ENCODE measurements at regions not wholly inside any gene's neighbourhood (a gene's known extent, or its start where the extent isn't known, plus 50 kb on each side); places are given as distances from the start of the nearest gene placed in this dataset.

GRCh38 chr19:28949027-28949426, 263.9 kb downstream of the UQCRFS1 start:
- H3K4me3 ChIP-seq (ENCODE audit: severe bottlenecking), result no peak overlapping the region

DNA sequence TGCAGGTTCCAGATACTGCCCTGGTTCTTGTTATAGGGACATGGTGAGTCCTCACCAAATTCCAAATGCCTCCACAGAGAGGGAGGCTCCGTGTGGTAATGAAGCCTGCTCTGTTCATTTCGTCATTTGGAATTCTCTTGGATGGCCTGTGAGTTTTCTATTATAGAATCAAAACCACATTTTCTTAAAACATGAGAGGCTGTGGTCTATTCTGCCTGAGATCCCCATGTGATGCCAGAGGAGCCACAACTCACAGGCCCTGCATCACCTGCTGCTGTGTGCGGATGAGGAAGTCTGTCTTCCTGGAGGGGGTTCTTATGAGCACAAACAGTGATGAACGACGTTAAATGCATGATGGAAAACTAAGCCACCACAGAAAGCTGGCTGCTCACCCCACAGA, 264.4 kb downstream of the UQCRFS1 start:
- Histone ChIP-seq H3K4me1 (ENCODE audit: insufficient read depth, poor library complexity, severe bottlenecking) (no peaks in the 10 kb centered on the region), H3K4me3 (ENCODE audit: severe bottlenecking) (no peak overlapping the region), H3K9me3 (ENCODE audit: severe bottlenecking) (no peaks in the 10 kb centered on the region), H3K36me3 (ENCODE audit: low read depth) (no peaks in the 10 kb centered on the region), H3K27ac (ENCODE audit: poor library complexity, severe bottlenecking) (no peak overlapping the region), H3K27me3 (ENCODE audit: insufficient read depth, poor library complexity, severe bottlenecking) (no peaks in the 10 kb centered on the region)
- DNase-seq (ENCODE audit: low spot score) (no peak), ATAC-seq (ENCODE audit: low read depth) (no peak)
- no peak for TF ChIP-seq CTCF (IDR thresholded peaks at IDR 0.05; ENCODE audit: poor library complexity, severe bottlenecking)

More at GRCh38 chr19:28949027-28949426, 263.9 kb downstream of the UQCRFS1 start:
- DNase-seq (ENCODE audit: low spot score), result no peak
- H3K9me3 ChIP-seq (ENCODE audit: severe bottlenecking), result no peaks in the 10 kb centered on the region
- H3K27me3 ChIP-seq (ENCODE audit: insufficient read depth, poor library complexity, severe bottlenecking), result no peaks in the 10 kb centered on the region
- no peak for ATAC-seq (ENCODE audit: low read depth)
- no peak overlapping the region for H3K27ac ChIP-seq (ENCODE audit: poor library complexity, severe bottlenecking)
- no peaks in the 10 kb centered on the region for H3K4me1 ChIP-seq (ENCODE audit: insufficient read depth, poor library complexity, severe bottlenecking)
- TF ChIP-seq CTCF (IDR thresholded peaks at IDR 0.05; ENCODE audit: poor library complexity, severe bottlenecking), result no peak
- H3K36me3 ChIP-seq (ENCODE audit: low read depth), result no peaks in the 10 kb centered on the region

GRCh38 chr19:28948026-28948425, 264.9 kb downstream of the UQCRFS1 start:
- ATAC-seq (ENCODE audit: low read depth) (no peak), DNase-seq (ENCODE audit: low spot score) (no peak)
- Histone ChIP-seq H3K4me1 (ENCODE audit: insufficient read depth, poor library complexity, severe bottlenecking) (no peaks in the 10 kb centered on the region), H3K36me3 (ENCODE audit: low read depth) (no peaks in the 10 kb centered on the region), H3K27ac (ENCODE audit: poor library complexity, severe bottlenecking) (no peak overlapping the region), H3K4me3 (ENCODE audit: severe bottlenecking) (no peak overlapping the region), H3K27me3 (ENCODE audit: insufficient read depth, poor library complexity, severe bottlenecking) (no peaks in the 10 kb centered on the region), H3K9me3 (ENCODE audit: severe bottlenecking) (no peaks in the 10 kb centered on the region)
- TF ChIP-seq CTCF (IDR thresholded peaks at IDR 0.05; ENCODE audit: poor library complexity, severe bottlenecking), result no peak

DNA sequence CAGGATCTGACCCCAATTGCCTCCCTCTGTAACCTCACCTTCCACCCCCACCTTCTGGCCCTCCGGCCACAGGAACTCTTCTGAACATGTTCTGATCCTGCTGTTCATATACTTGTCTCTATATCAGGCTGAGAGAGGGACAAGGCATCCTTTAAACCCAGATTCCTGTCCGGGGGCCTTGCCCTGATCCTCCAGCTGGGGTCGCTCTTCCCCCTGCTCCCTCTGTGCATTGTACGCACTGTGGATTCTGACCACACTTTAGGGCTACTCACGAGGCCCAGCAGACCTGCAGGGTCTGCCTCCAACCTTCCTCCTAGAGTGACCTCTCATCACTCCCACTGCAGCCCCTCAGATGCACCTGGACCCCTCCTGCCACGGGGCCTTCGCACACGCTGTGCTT, 269.3 kb downstream of the UQCRFS1 start:
- no peaks in the 10 kb centered on the region for H3K4me1 ChIP-seq (ENCODE audit: insufficient read depth, poor library complexity, severe bottlenecking)
- H3K27ac ChIP-seq (ENCODE audit: poor library complexity, severe bottlenecking), result no peak overlapping the region
- ATAC-seq (ENCODE audit: low read depth), result no peak
- no peak for DNase-seq (ENCODE audit: low spot score)
- no peaks in the 10 kb centered on the region for H3K36me3 ChIP-seq (ENCODE audit: low read depth)
- no peak overlapping the region for H3K4me3 ChIP-seq (ENCODE audit: severe bottlenecking)
- TF ChIP-seq CTCF (IDR thresholded peaks at IDR 0.05; ENCODE audit: poor library complexity, severe bottlenecking), result no peak
- no peaks in the 10 kb centered on the region for H3K9me3 ChIP-seq (ENCODE audit: severe bottlenecking)
- no peaks in the 10 kb centered on the region for H3K27me3 ChIP-seq (ENCODE audit: insufficient read depth, poor library complexity, severe bottlenecking)

GRCh38 chr19:28941833-28942232, 271.1 kb downstream of the UQCRFS1 start:
- H3K27me3 ChIP-seq (ENCODE audit: insufficient read depth, poor library complexity, severe bottlenecking), result no peaks in the 10 kb centered on the region
- H3K9me3 ChIP-seq (ENCODE audit: severe bottlenecking), result no peaks in the 10 kb centered on the region
- ATAC-seq (ENCODE audit: low read depth) (no peak), DNase-seq (ENCODE audit: low spot score) (no peak)
- H3K4me1 ChIP-seq (ENCODE audit: insufficient read depth, poor library complexity, severe bottlenecking), result no peaks in the 10 kb centered on the region
- H3K4me3 ChIP-seq (ENCODE audit: severe bottlenecking), result no peak overlapping the region
- no peaks in the 10 kb centered on the region for H3K36me3 ChIP-seq (ENCODE audit: low read depth)
- TF ChIP-seq CTCF (IDR thresholded peaks at IDR 0.05; ENCODE audit: poor library complexity, severe bottlenecking), result no peak
- no peak overlapping the region for H3K27ac ChIP-seq (ENCODE audit: poor library complexity, severe bottlenecking)
